ENCODE measurements at regions not wholly inside any gene's neighbourhood (a gene's known extent, or its start where the extent isn't known, plus 50 kb on each side); places are given as distances from the start of the nearest gene placed in this dataset.

GRCh38 chr17:68101075-68101986 is 65.8 kb downstream of the KPNA2 start:
- no peak for TF ChIP-seq EZH2 (IDR thresholded peaks at IDR 0.05; ENCODE audit: borderline replicate concordance, low read length)
- TF ChIP-seq, protein P1, sequence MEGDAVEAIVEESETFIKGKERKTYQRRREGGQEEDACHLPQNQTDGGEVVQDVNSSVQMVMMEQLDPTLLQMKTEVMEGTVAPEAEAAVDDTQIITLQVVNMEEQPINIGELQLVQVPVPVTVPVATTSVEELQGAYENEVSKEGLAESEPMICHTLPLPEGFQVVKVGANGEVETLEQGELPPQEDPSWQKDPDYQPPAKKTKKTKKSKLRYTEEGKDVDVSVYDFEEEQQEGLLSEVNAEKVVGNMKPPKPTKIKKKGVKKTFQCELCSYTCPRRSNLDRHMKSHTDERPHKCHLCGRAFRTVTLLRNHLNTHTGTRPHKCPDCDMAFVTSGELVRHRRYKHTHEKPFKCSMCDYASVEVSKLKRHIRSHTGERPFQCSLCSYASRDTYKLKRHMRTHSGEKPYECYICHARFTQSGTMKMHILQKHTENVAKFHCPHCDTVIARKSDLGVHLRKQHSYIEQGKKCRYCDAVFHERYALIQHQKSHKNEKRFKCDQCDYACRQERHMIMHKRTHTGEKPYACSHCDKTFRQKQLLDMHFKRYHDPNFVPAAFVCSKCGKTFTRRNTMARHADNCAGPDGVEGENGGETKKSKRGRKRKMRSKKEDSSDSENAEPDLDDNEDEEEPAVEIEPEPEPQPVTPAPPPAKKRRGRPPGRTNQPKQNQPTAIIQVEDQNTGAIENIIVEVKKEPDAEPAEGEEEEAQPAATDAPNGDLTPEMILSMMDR (IDR thresholded peaks at IDR 0.05; ENCODE audit: low read length): no peak

Data from OCI-LY1 (cell line).